GM18508 (cell line): ENCODE measurements at regions not wholly inside any gene's neighbourhood (a gene's known extent, or its start where the extent isn't known, plus 50 kb on each side); places are given as distances from the start of the nearest gene placed in this dataset.

ENCODE experiments used
- ATAC-seq: cut with Tn5 transposase; IDR thresholded peaks from one replicate; pipeline ENCODE4 v1.9.1; 2021; ENCODE audit warnings: moderate number of reproducible peaks; ENCODE audit not compliant: insufficient read depth, unreplicated experiment

GRCh38 chr9:4389003-4389402 is 89.1 kb upstream of the GLIS3 start:
- no peak for ATAC-seq

GRCh38 chr9:4386819-4387218 is 87.0 kb upstream of the GLIS3 start:
- ATAC-seq = no peak

GRCh38 chr9:4384750-4385149 is 84.9 kb upstream of the GLIS3 start:
- ATAC-seq = no peak

- ATAC-seq = no peak
Measured at GRCh38 chr9:4382722-4383317, 83.0 kb upstream of the GLIS3 start.

- ATAC-seq = no peak
Measured at GRCh38 chr9:4381744-4382143, 81.9 kb upstream of the GLIS3 start.

GRCh38 chr9:4380406-4380805 is 80.5 kb upstream of the GLIS3 start:
- no peak for ATAC-seq

- no peak for ATAC-seq
Measured at GRCh38 chr9:4375424-4376200, 75.7 kb upstream of the GLIS3 start.

GRCh38 chr9:4371108-4371507 is 71.2 kb upstream of the GLIS3 start:
- no peak for ATAC-seq

- ATAC-seq = no peak
Measured at GRCh38 chr9:4370501-4370900, 70.6 kb upstream of the GLIS3 start.

- no peak for ATAC-seq
Measured at GRCh38 chr9:4366591-4367330, 66.9 kb upstream of the GLIS3 start.

- ATAC-seq = no peak
Measured at GRCh38 chr9:4365055-4365454, 65.2 kb upstream of the GLIS3 start.

- no peak for ATAC-seq
Measured at GRCh38 chr9:4362281-4362680, 62.4 kb upstream of the GLIS3 start.

- no peak for ATAC-seq
Measured at GRCh38 chr9:4359016-4359415, 59.1 kb upstream of the GLIS3 start.

- ATAC-seq = no peak
Measured at GRCh38 chr9:4357929-4358328, 58.1 kb upstream of the GLIS3 start.

- no peak for ATAC-seq
Measured at GRCh38 chr9:4356306-4356705, 56.4 kb upstream of the GLIS3 start.

- ATAC-seq = no peak
Measured at GRCh38 chr9:4353236-4353635, 53.4 kb upstream of the GLIS3 start.

GRCh38 chr9:4349816-4350418 is 50.0 kb upstream of the GLIS3 start:
- no peak for ATAC-seq
